ENCODE measurements at regions not wholly inside any gene's neighbourhood (a gene's known extent, or its start where the extent isn't known, plus 50 kb on each side); places are given as distances from the start of the nearest gene placed in this dataset.

DNA sequence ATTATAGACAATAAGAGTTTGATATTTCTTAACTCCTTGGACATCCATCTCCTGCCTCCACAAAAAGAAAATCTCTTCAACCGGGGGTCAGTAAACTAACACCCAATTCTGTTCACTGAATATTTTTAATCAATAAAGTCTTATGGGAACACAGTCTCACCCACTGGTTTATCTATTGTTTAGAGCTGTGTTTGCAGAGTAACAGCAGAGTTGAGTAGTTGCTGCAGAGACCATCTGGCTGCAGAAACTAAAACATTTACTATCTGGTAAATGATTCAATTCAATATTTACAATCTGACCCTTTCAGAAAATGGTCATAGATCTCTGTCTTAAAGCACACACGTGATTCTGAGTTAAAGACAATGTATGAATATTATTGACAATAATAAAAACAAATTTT lies 94.0 kb downstream of the TMA16 start:
- TF ChIP-seq, protein P1, sequence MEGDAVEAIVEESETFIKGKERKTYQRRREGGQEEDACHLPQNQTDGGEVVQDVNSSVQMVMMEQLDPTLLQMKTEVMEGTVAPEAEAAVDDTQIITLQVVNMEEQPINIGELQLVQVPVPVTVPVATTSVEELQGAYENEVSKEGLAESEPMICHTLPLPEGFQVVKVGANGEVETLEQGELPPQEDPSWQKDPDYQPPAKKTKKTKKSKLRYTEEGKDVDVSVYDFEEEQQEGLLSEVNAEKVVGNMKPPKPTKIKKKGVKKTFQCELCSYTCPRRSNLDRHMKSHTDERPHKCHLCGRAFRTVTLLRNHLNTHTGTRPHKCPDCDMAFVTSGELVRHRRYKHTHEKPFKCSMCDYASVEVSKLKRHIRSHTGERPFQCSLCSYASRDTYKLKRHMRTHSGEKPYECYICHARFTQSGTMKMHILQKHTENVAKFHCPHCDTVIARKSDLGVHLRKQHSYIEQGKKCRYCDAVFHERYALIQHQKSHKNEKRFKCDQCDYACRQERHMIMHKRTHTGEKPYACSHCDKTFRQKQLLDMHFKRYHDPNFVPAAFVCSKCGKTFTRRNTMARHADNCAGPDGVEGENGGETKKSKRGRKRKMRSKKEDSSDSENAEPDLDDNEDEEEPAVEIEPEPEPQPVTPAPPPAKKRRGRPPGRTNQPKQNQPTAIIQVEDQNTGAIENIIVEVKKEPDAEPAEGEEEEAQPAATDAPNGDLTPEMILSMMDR (tag by site-specific recombination; IDR thresholded peaks at IDR 0.05), result no peak
- TF ChIP-seq, protein P2, sequence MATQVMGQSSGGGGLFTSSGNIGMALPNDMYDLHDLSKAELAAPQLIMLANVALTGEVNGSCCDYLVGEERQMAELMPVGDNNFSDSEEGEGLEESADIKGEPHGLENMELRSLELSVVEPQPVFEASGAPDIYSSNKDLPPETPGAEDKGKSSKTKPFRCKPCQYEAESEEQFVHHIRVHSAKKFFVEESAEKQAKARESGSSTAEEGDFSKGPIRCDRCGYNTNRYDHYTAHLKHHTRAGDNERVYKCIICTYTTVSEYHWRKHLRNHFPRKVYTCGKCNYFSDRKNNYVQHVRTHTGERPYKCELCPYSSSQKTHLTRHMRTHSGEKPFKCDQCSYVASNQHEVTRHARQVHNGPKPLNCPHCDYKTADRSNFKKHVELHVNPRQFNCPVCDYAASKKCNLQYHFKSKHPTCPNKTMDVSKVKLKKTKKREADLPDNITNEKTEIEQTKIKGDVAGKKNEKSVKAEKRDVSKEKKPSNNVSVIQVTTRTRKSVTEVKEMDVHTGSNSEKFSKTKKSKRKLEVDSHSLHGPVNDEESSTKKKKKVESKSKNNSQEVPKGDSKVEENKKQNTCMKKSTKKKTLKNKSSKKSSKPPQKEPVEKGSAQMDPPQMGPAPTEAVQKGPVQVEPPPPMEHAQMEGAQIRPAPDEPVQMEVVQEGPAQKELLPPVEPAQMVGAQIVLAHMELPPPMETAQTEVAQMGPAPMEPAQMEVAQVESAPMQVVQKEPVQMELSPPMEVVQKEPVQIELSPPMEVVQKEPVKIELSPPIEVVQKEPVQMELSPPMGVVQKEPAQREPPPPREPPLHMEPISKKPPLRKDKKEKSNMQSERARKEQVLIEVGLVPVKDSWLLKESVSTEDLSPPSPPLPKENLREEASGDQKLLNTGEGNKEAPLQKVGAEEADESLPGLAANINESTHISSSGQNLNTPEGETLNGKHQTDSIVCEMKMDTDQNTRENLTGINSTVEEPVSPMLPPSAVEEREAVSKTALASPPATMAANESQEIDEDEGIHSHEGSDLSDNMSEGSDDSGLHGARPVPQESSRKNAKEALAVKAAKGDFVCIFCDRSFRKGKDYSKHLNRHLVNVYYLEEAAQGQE (tag by site-specific recombination; IDR thresholded peaks at IDR 0.05), result no peak
- TF ChIP-seq ZNF544 (tag by site-specific recombination; IDR thresholded peaks at IDR 0.05) (no peak), TCF7L2 (IDR thresholded peaks at IDR 0.05; ENCODE audit: borderline replicate concordance, low read depth, low read length) (no peak), ZNF623 (tag by site-specific recombination; IDR thresholded peaks at IDR 0.05) (no peak), ZBTB48 (tag by site-specific recombination; IDR thresholded peaks at IDR 0.05) (no peak), ZNF175 (tag by site-specific recombination; IDR thresholded peaks at IDR 0.05) (no peak), ZFP41 (tag by site-specific recombination; IDR thresholded peaks at IDR 0.05; ENCODE audit: borderline replicate concordance) (no peak), ZNF174 (tag by site-specific recombination; IDR thresholded peaks at IDR 0.05) (no peak), KLF8 (tag by site-specific recombination; IDR thresholded peaks at IDR 0.05) (no peak), ZNF274 (IDR thresholded peaks at IDR 0.05; ENCODE audit: low read length) (no peak), ZNF274 (tag by site-specific recombination; IDR thresholded peaks at IDR 0.05; ENCODE audit: borderline replicate concordance) (no peak)
- TF ChIP-seq, protein P3, sequence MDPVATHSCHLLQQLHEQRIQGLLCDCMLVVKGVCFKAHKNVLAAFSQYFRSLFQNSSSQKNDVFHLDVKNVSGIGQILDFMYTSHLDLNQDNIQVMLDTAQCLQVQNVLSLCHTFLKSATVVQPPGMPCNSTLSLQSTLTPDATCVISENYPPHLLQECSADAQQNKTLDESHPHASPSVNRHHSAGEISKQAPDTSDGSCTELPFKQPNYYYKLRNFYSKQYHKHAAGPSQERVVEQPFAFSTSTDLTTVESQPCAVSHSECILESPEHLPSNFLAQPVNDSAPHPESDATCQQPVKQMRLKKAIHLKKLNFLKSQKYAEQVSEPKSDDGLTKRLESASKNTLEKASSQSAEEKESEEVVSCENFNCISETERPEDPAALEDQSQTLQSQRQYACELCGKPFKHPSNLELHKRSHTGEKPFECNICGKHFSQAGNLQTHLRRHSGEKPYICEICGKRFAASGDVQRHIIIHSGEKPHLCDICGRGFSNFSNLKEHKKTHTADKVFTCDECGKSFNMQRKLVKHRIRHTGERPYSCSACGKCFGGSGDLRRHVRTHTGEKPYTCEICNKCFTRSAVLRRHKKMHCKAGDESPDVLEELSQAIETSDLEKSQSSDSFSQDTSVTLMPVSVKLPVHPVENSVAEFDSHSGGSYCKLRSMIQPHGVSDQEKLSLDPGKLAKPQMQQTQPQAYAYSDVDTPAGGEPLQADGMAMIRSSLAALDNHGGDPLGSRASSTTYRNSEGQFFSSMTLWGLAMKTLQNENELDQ (tag by site-specific recombination; IDR thresholded peaks at IDR 0.05; ENCODE audit: low read depth), result no peak
- TF ChIP-seq, protein P4, sequence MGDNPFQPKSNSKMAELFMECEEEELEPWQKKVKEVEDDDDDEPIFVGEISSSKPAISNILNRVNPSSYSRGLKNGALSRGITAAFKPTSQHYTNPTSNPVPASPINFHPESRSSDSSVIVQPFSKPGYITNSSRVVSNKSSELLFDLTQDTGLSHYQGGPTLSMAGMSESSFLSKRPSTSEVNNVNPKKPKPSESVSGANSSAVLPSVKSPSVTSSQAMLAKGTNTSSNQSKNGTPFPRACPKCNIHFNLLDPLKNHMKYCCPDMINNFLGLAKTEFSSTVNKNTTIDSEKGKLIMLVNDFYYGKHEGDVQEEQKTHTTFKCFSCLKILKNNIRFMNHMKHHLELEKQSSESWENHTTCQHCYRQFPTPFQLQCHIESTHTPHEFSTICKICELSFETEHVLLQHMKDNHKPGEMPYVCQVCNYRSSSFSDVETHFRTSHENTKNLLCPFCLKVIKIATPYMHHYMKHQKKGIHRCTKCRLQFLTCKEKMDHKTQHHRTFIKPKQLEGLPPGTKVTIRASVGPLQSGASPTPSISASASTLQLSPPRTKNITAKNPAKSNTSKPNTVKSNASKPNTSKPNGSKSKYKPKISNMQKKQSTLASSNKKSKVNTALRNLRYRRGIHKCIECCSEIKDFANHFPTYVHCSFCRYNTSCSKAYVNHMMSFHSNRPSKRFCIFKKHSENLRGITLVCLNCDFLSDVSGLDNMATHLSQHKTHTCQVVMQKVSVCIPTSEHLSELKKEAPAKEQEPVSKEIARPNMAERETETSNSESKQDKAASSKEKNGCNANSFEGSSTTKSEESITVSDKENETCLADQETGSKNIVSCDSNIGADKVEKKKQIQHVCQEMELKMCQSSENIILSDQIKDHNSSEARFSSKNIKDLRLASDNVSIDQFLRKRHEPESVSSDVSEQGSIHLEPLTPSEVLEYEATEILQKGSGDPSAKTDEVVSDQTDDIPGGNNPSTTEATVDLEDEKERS (tag by site-specific recombination; IDR thresholded peaks at IDR 0.05), result no peak
- TF ChIP-seq, protein P5, sequence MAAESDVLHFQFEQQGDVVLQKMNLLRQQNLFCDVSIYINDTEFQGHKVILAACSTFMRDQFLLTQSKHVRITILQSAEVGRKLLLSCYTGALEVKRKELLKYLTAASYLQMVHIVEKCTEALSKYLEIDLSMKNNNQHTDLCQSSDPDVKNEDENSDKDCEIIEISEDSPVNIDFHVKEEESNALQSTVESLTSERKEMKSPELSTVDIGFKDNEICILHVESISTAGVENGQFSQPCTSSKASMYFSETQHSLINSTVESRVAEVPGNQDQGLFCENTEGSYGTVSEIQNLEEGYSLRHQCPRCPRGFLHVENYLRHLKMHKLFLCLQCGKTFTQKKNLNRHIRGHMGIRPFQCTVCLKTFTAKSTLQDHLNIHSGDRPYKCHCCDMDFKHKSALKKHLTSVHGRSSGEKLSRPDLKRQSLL (tag by site-specific recombination; IDR thresholded peaks at IDR 0.05), result no peak
